ENCODE measurements at regions not wholly inside any gene's neighbourhood (a gene's known extent, or its start where the extent isn't known, plus 50 kb on each side); places are given as distances from the start of the nearest gene placed in this dataset.

- TF ChIP-seq CHD7 (IDR thresholded peaks at IDR 0.05; ENCODE audit: insufficient replicate concordance, low read length) = no peak
- TF ChIP-seq SUZ12 (IDR thresholded peaks at IDR 0.05; ENCODE audit: low read length) = no peak
- no peak for TF ChIP-seq TBP (IDR thresholded peaks at IDR 0.05; ENCODE audit: low read depth, low read length)
- TF ChIP-seq RAD21 (IDR thresholded peaks at IDR 0.05 in 1 of 2, conservative IDR thresholded peaks at IDR 0.05 in 1 of 2; ENCODE audit: low read depth in 2 of 2, low read length in 2 of 2) = no peak
- no peak for TF ChIP-seq GABPA (IDR thresholded peaks at IDR 0.05; ENCODE audit: borderline replicate concordance, insufficient read depth, low read length)
- TF ChIP-seq JUN (IDR thresholded peaks at IDR 0.05; ENCODE audit: low read depth, low read length) = no peak
- no peak for TF ChIP-seq ATF2 (IDR thresholded peaks at IDR 0.05; ENCODE audit: low read length)
- TF ChIP-seq SP1 (IDR thresholded peaks at IDR 0.05; ENCODE audit: low read depth, low read length) = no peak
Observed at GRCh38 chr3:117201901-117202774, 492.6 kb downstream of the TUSC7 start (continued).
